Upper lobe of right lung (tissue), 1 donor: ENCODE measurements at regions not wholly inside any gene's neighbourhood (a gene's known extent, or its start where the extent isn't known, plus 50 kb on each side); places are given as distances from the start of the nearest gene placed in this dataset.

Experiments used
- ATAC-seq: fragments of 200-7000 bp; cut with Tn5 transposase; one replicate; pipeline ENCODE4 v1.9.1; 2020; ENCODE audit warnings: mild to moderate bottlenecking, moderate library complexity
- DNase-seq: peaks from one replicate; pipeline ENCODE4 v3.0.0-alpha.2; 2020
- H3K27ac ChIP-seq: fragments of 200-600 bp; one replicate; pipeline ENCODE4 v1.8.0; 2022
- H3K27me3 ChIP-seq: fragments of 200-600 bp; one replicate; pipeline ENCODE4 v1.8.0; 2022; ENCODE audit warnings: mild to moderate bottlenecking
- H3K36me3 ChIP-seq: fragments of 200-600 bp; one replicate; pipeline ENCODE4 v1.8.0; 2022
- H3K4me1 ChIP-seq: fragments of 200-600 bp; one replicate; pipeline ENCODE4 v1.8.0; 2022
- H3K4me3 ChIP-seq: fragments of 200-600 bp; one replicate; pipeline ENCODE4 v1.8.0; 2022; ENCODE audit warnings: mild to moderate bottlenecking
- H3K9me3 ChIP-seq: fragments of 200-600 bp; one replicate; pipeline ENCODE4 v1.8.0; 2022
- CTCF ChIP-seq: fragments of 200-600 bp; IDR thresholded peaks from one replicate; pipeline ENCODE4 v1.8.0; 2022; ENCODE audit warnings: antibody characterized with exemption
- intact Hi-C: fragments of 100-400 bp; cut with DNase I; formaldehyde crosslinking; loops from one replicate; pipeline ENCODE4 v1.11.0; 2022
- donor health status: DM: no; HTN: yes; CAD: no; lungs with severe emphysema.

- DNase-seq (no peak), ATAC-seq (peak; percentile 88)
- intact Hi-C loops: no loop called here
Observed at GRCh38 chr12:13661005-13661887, 320.2 kb downstream of the GRIN2B start.

GRCh38 chr12:13654456-13654855 lies 326.9 kb downstream of the GRIN2B start:
- intact Hi-C loops: no loop called here
- TF ChIP-seq CTCF: no peak
- DNase-seq: no peak
- H3K27ac ChIP-seq: no peak overlapping the region
- H3K9me3 ChIP-seq: no peaks in the 10 kb centered on the region
- no peaks in the 10 kb centered on the region for H3K27me3 ChIP-seq
- H3K4me3 ChIP-seq: no peak overlapping the region
- no peaks in the 10 kb centered on the region for H3K4me1 ChIP-seq
- no peak for ATAC-seq
- no peaks in the 10 kb centered on the region for H3K36me3 ChIP-seq

More at GRCh38 chr12:13661005-13661887, 320.2 kb downstream of the GRIN2B start:
- Histone ChIP-seq H3K4me3 (no peak overlapping the region), H3K9me3 (no peaks in the 10 kb centered on the region), H3K27me3 (no peaks in the 10 kb centered on the region), H3K27ac (no peak overlapping the region), H3K4me1 (no peaks in the 10 kb centered on the region), H3K36me3 (no peaks in the 10 kb centered on the region)
- peak; percentile 82 for TF ChIP-seq CTCF

GRCh38 chr12:13652105-13652504 lies 329.3 kb downstream of the GRIN2B start:
- DNase-seq (no peak), ATAC-seq (peak; percentile 88)
- Histone ChIP-seq H3K27ac (no peak overlapping the region), H3K4me3 (no peak overlapping the region), H3K27me3 (no peaks in the 10 kb centered on the region), H3K36me3 (no peaks in the 10 kb centered on the region), H3K4me1 (no peaks in the 10 kb centered on the region), H3K9me3 (no peaks in the 10 kb centered on the region)
- no peak for TF ChIP-seq CTCF
- intact Hi-C loops: no loop called here

- no peaks in the 10 kb centered on the region for H3K9me3 ChIP-seq
- intact Hi-C loops: no loop called here
- ATAC-seq (no peak), DNase-seq (no peak)
- H3K4me1 ChIP-seq: no peaks in the 10 kb centered on the region
- TF ChIP-seq CTCF: no peak
- no peak overlapping the region for H3K4me3 ChIP-seq
- no peaks in the 10 kb centered on the region for H3K27me3 ChIP-seq
- H3K36me3 ChIP-seq: no peaks in the 10 kb centered on the region
- H3K27ac ChIP-seq: no peak overlapping the region
Observed at GRCh38 chr12:13635709-13636108, 345.7 kb downstream of the GRIN2B start.

- no peaks in the 10 kb centered on the region for H3K9me3 ChIP-seq
- no peak overlapping the region for H3K4me3 ChIP-seq
- no peaks in the 10 kb centered on the region for H3K27me3 ChIP-seq
- intact Hi-C loops: no loop called here
- ATAC-seq (no peak), DNase-seq (no peak)
- no peak for TF ChIP-seq CTCF
- no peaks in the 10 kb centered on the region for H3K36me3 ChIP-seq
- no peak overlapping the region for H3K27ac ChIP-seq
- no peaks in the 10 kb centered on the region for H3K4me1 ChIP-seq
Observed at GRCh38 chr12:13631873-13632272, 349.5 kb downstream of the GRIN2B start.
